ENCODE measurements at regions not wholly inside any gene's neighbourhood (a gene's known extent, or its start where the extent isn't known, plus 50 kb on each side); places are given as distances from the start of the nearest gene placed in this dataset.

DNA sequence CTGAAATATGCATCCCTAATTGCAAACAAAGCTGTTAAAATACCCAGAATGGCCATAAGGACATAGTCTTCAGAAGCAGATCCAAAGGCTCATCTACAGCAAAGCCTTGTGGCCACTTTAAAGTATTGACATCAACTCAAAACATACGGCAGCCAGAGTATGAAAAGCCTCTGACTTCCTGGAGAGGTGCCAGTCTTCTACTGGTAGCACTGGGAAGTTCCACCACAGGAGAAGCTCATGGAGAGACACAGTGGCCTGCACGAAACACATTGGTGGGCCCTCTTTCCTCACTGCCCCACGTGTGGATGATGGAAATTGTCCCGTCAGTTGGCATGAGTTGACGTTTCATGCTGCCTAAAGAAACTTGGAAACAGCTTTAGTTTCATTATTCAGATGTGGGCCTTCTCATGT is 202.6 kb upstream of the HEY2 start:
- TF ChIP-seq TAF1 (IDR thresholded peaks at IDR 0.05; ENCODE audit: borderline replicate concordance, low read depth, low read length): no peak
- no peak for TF ChIP-seq MAX (IDR thresholded peaks at IDR 0.05; ENCODE audit: low read depth)
- no peak for TF ChIP-seq USF1 (IDR thresholded peaks at IDR 0.05; ENCODE audit: borderline replicate concordance, low read depth)
- no peak for TF ChIP-seq YY1 (IDR thresholded peaks at IDR 0.05; ENCODE audit: low read depth)
- no peak for TF ChIP-seq CTCF (IDR thresholded peaks at IDR 0.05)
- TF ChIP-seq, protein P1, sequence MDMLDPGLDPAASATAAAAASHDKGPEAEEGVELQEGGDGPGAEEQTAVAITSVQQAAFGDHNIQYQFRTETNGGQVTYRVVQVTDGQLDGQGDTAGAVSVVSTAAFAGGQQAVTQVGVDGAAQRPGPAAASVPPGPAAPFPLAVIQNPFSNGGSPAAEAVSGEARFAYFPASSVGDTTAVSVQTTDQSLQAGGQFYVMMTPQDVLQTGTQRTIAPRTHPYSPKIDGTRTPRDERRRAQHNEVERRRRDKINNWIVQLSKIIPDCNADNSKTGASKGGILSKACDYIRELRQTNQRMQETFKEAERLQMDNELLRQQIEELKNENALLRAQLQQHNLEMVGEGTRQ (IDR thresholded peaks at IDR 0.05; ENCODE audit: borderline replicate concordance, low read depth, low read length): no peak
- TF ChIP-seq, protein P2, sequence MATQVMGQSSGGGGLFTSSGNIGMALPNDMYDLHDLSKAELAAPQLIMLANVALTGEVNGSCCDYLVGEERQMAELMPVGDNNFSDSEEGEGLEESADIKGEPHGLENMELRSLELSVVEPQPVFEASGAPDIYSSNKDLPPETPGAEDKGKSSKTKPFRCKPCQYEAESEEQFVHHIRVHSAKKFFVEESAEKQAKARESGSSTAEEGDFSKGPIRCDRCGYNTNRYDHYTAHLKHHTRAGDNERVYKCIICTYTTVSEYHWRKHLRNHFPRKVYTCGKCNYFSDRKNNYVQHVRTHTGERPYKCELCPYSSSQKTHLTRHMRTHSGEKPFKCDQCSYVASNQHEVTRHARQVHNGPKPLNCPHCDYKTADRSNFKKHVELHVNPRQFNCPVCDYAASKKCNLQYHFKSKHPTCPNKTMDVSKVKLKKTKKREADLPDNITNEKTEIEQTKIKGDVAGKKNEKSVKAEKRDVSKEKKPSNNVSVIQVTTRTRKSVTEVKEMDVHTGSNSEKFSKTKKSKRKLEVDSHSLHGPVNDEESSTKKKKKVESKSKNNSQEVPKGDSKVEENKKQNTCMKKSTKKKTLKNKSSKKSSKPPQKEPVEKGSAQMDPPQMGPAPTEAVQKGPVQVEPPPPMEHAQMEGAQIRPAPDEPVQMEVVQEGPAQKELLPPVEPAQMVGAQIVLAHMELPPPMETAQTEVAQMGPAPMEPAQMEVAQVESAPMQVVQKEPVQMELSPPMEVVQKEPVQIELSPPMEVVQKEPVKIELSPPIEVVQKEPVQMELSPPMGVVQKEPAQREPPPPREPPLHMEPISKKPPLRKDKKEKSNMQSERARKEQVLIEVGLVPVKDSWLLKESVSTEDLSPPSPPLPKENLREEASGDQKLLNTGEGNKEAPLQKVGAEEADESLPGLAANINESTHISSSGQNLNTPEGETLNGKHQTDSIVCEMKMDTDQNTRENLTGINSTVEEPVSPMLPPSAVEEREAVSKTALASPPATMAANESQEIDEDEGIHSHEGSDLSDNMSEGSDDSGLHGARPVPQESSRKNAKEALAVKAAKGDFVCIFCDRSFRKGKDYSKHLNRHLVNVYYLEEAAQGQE (IDR thresholded peaks at IDR 0.05; ENCODE audit: low read depth, low read length): no peak
- no peak for TF ChIP-seq POLR2AphosphoS5 (IDR thresholded peaks at IDR 0.05; ENCODE audit: low read depth, low read length)
- no peak for TF ChIP-seq SIN3A (IDR thresholded peaks at IDR 0.05; ENCODE audit: borderline replicate concordance, low read depth, low read length)
- no peak for TF ChIP-seq CHD2 (IDR thresholded peaks at IDR 0.05; ENCODE audit: low read length, partially characterized antibody)
- no peak for TF ChIP-seq TCF12 (IDR thresholded peaks at IDR 0.05)
- TF ChIP-seq, protein P3, sequence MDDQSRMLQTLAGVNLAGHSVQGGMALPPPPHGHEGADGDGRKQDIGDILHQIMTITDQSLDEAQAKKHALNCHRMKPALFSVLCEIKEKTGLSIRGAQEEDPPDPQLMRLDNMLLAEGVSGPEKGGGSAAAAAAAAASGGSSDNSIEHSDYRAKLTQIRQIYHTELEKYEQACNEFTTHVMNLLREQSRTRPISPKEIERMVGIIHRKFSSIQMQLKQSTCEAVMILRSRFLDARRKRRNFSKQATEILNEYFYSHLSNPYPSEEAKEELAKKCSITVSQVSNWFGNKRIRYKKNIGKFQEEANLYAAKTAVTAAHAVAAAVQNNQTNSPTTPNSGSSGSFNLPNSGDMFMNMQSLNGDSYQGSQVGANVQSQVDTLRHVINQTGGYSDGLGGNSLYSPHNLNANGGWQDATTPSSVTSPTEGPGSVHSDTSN (IDR thresholded peaks at IDR 0.05): no peak
- no peak for TF ChIP-seq RFX5 (IDR thresholded peaks at IDR 0.05; ENCODE audit: low read length)
- no peak for TF ChIP-seq SMC3 (IDR thresholded peaks at IDR 0.05; ENCODE audit: low read depth, low read length)
